Uterus (tissue), 3 donors: ENCODE measurements at regions not wholly inside any gene's neighbourhood (a gene's known extent, or its start where the extent isn't known, plus 50 kb on each side); places are given as distances from the start of the nearest gene placed in this dataset.

Experiments
- DNase-seq, 2 donors: peaks; one replicate each; pipeline ENCODE4 v3.0.0-alpha.2; 2019 to 2020
- H3K27ac ChIP-seq, 2 donors: fragments of 200-600 bp; sonication (generic); 1 replicate in 1 of 2; 2 replicates in 1 of 2; pipeline ENCODE4 v1.5.1; 2016 to 2018
- H3K27me3 ChIP-seq, 2 donors: fragments of 200-600 bp; sonication (generic); one replicate each; pipeline ENCODE4 v1.5.1; 2018 to 2019; ENCODE audit warnings: control low read depth in 1 of 2
- H3K36me3 ChIP-seq, 2 donors: fragments of 200-600 bp; sonication (generic); one replicate each; pipeline ENCODE4 v1.5.1; 2019; ENCODE audit warnings: control low read depth in 1 of 2
- H3K4me1 ChIP-seq, 2 donors: fragments of 200-600 bp; sonication (generic); one replicate each; pipeline ENCODE4 v1.5.1; 2018 to 2019; ENCODE audit warnings: control low read depth in 1 of 2
- H3K4me3 ChIP-seq, 2 donors: fragments of 200-600 bp; sonication (generic); 1 replicate in 1 of 2; 2 replicates in 1 of 2; pipeline ENCODE4 v1.5.1; 2018 to 2019; ENCODE audit warnings: mild to moderate bottlenecking in 1 of 2
- H3K9me3 ChIP-seq, 2 donors: fragments of 200-600 bp; sonication (generic); one replicate each; pipeline ENCODE4 v1.5.1; 2019; ENCODE audit warnings: control low read depth in 1 of 2
- POLR2A ChIP-seq, 2 donors: fragments of 450-650 bp; IDR thresholded peaks; one replicate each; pipeline ENCODE4 v1.6.1; 2016; ENCODE audit warnings: antibody characterized with exemption in 2 of 2, mild to moderate bottlenecking in 1 of 2, moderate library complexity in 1 of 2
- intact Hi-C: fragments of 100-400 bp; cut with DNase I; formaldehyde crosslinking; loops from one replicate; pipeline ENCODE4 v1.15.1; 2023; ENCODE audit warnings: low total_unique reads
- TF ChIP-seq, protein P1 (sequence below), 4 experiments: fragments of 200-600 bp in 2 of 4; fragments of 450-650 bp in 2 of 4; sonication (generic) in 2 of 4; IDR thresholded peaks; one replicate each; pipeline ENCODE4 v1.5.1; 2016 to 2019; ENCODE audit warnings: antibody characterized with exemption in 4 of 4, mild to moderate bottlenecking in 2 of 4, moderate library complexity in 1 of 4
- donor health status: DM: yes; HTN: yes; CAD: no.

DNA sequence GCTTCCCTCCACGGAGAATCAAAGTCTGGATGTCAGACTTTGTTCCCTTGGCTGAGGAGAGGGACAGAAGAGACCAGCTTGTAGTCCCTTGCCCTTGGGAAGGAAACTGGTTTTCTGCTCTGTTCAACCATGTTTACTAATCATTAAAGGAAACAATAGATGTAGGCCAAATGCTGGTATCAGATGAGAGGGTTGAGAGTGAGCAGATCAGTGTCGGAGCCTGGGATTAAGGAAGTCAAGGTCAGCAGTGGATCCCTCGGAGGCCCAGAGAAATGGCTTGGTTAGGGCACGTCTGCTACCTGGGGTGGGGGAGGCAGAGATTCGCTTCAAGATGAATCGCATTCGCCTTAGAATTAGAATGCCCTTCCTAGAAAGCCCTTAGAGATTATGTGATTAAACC is 109.1 kb downstream of the MYCN start:
- no peaks in the 10 kb centered on the region for H3K9me3 ChIP-seq
- H3K27ac ChIP-seq: no peak overlapping the region
- no peaks in the 10 kb centered on the region for H3K4me1 ChIP-seq
- TF ChIP-seq, protein P1, sequence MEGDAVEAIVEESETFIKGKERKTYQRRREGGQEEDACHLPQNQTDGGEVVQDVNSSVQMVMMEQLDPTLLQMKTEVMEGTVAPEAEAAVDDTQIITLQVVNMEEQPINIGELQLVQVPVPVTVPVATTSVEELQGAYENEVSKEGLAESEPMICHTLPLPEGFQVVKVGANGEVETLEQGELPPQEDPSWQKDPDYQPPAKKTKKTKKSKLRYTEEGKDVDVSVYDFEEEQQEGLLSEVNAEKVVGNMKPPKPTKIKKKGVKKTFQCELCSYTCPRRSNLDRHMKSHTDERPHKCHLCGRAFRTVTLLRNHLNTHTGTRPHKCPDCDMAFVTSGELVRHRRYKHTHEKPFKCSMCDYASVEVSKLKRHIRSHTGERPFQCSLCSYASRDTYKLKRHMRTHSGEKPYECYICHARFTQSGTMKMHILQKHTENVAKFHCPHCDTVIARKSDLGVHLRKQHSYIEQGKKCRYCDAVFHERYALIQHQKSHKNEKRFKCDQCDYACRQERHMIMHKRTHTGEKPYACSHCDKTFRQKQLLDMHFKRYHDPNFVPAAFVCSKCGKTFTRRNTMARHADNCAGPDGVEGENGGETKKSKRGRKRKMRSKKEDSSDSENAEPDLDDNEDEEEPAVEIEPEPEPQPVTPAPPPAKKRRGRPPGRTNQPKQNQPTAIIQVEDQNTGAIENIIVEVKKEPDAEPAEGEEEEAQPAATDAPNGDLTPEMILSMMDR (IDR thresholded peaks at IDR 0.05): no peak
- TF ChIP-seq POLR2A (IDR thresholded peaks at IDR 0.05): no peak
- no peak for DNase-seq
- no peaks in the 10 kb centered on the region for H3K36me3 ChIP-seq
- H3K4me3 ChIP-seq: no peak overlapping the region
- no peaks in the 10 kb centered on the region for H3K27me3 ChIP-seq
- intact Hi-C loops: no loop called here

DNA sequence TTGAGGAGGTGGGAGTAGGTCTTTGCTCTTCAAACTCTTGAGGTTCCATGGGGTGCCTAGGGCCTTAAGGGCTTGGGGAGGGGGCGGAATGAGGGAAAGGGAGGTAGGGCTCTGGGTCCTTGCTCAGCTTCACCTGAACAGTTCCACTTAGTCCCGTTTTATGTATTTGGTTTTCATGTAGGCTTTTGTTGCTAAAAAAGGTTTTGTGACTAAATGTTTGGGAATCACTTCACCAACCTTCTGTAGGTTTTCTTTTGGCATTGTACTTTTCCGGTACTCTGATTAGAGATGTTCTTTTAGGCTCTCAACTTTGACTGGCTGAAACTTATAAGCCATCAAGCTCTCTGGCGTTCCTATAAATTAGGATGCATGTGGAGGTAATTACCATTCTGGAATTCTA is 108.1 kb downstream of the MYCN start:
- no peaks in the 10 kb centered on the region for H3K36me3 ChIP-seq
- no peak overlapping the region for H3K4me3 ChIP-seq
- intact Hi-C loops: no loop called here
- no peaks in the 10 kb centered on the region for H3K4me1 ChIP-seq
- H3K27me3 ChIP-seq: no peaks in the 10 kb centered on the region
- no peak for DNase-seq
- H3K27ac ChIP-seq: no peak overlapping the region
- H3K9me3 ChIP-seq: no peaks in the 10 kb centered on the region
- TF ChIP-seq, protein P1 (IDR thresholded peaks at IDR 0.05): no peak
- TF ChIP-seq POLR2A (IDR thresholded peaks at IDR 0.05): no peak

DNA sequence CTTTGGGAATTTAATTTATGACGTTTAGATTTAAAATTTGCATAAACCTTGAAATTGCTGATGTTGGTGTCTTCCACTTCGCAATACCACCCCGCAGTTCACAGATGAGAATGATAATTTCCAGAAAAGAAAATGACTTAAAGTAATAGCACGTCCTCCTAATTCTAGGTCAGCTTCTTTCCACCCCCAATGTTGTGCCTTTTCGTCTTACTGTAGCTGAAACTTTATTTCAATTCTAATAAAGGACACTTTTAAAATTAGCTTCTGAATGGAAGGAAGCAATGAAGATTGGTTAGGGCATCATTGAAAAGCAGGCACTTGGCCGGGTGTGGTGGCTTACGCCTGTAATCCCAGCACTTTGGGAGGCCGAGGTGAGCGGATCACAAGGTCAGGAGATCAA is 107.4 kb downstream of the MYCN start:
- intact Hi-C loops: no loop called here
- TF ChIP-seq POLR2A (IDR thresholded peaks at IDR 0.05): no peak
- TF ChIP-seq, protein P1 (IDR thresholded peaks at IDR 0.05): no peak
- H3K9me3 ChIP-seq: no peaks in the 10 kb centered on the region
- DNase-seq: no peak
- H3K27me3 ChIP-seq: no peaks in the 10 kb centered on the region
- H3K36me3 ChIP-seq: no peaks in the 10 kb centered on the region
- H3K4me3 ChIP-seq: no peak overlapping the region
- no peaks in the 10 kb centered on the region for H3K4me1 ChIP-seq
- H3K27ac ChIP-seq: no peak overlapping the region

DNA sequence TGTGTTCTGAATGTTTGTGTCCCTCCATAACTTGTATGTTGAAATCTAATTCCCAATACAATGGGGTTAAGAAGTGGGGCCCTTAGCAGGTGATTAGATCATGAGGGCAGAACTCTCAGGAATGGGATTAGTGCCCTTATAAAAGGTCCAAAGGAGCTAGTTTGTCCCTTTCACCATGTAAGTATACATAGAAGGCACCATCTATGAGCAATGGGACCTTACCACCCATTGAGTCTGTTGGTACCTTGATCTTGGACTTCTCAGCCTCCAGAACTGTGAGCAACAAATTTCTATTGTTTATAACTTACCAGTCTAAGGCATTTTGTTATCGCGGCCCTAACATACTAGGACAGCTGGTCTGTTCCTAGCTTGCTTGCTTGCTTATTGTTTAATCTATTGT is 106.3 kb downstream of the MYCN start:
- Histone ChIP-seq H3K4me3 (no peak overlapping the region), H3K27ac (no peak overlapping the region), H3K9me3 (no peaks in the 10 kb centered on the region), H3K4me1 (no peaks in the 10 kb centered on the region), H3K27me3 (no peaks in the 10 kb centered on the region), H3K36me3 (no peaks in the 10 kb centered on the region)
- intact Hi-C loops: no loop called here
- TF ChIP-seq POLR2A (IDR thresholded peaks at IDR 0.05): no peak
- TF ChIP-seq, protein P1 (IDR thresholded peaks at IDR 0.05): no peak
- DNase-seq: no peak

DNA sequence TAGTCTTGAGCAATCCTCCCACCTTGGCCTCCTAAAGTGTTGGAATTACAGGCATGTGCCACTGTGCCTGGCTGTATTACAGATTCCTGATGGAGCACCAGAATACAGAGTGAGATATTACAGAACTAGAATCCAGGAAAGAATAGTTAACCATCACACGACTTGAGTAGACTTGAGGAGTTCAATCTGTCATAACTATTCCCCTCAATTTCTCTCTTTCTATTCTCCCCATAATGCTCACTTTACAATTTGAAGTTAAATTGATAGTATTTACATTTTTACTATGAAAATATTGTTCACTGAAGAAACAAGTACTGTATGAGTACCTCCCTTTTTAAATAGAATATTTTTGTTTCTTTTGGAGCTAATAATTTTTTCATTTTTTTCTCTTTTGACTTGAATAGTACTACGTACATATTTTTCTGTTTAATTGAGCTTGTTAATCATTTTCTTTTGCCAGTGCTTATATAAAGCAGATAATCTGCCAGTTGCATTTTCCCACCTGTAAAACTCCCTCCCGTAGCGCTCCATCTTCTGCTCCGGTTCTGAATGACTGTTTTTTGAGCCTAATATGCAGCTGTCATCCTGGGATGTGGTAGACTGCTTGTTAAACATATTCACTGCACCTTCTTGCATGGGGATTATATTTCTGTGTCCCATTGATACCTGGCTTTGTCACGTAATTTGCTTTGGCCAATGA is 105.5 kb downstream of the MYCN start:
- no peak for DNase-seq
- no peaks in the 10 kb centered on the region for H3K9me3 ChIP-seq
- no peak for TF ChIP-seq POLR2A (IDR thresholded peaks at IDR 0.05)
- TF ChIP-seq, protein P1 (IDR thresholded peaks at IDR 0.05): no peak
- H3K27ac ChIP-seq: no peak overlapping the region
- intact Hi-C loops: no loop called here
- no peaks in the 10 kb centered on the region for H3K4me1 ChIP-seq
- no peaks in the 10 kb centered on the region for H3K27me3 ChIP-seq
- H3K4me3 ChIP-seq: no peak overlapping the region
- H3K36me3 ChIP-seq: no peaks in the 10 kb centered on the region
